ENCODE measurements at regions not wholly inside any gene's neighbourhood (a gene's known extent, or its start where the extent isn't known, plus 50 kb on each side); places are given as distances from the start of the nearest gene placed in this dataset.

DNA sequence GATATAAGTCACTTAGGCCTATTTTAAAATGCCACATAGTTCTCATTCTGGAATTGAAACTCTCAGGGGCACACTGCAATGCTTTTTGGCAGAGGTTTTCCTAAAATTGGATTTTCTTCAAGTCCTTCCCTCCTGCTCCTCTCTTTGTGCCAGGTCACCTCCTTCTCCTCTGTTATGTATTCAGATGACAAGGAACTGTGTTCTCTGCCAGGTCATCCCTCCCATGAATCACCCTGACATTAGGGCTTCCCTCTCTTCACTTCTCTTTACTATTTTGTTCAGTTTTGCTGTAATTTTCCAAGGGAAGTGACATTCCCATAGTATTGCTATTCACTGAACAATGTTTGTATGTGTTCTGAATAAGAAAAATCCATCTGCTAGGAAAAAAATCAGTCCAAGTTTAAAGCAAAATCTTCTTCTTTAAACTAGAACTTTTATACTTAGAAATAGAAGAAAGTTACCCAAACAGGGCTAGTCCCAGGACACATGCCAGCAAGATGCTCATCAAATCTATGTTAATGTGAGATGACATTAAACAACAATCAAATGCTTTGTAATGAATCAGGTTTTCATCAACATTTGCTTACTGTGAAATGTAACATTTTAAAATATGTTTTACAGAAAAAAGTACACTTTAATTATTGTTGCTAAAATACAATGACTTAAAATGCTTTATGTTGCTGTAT lies 461.1 kb downstream of the MMUT start:
- H2BK12ac ChIP-seq (ENCODE audit: insufficient read length, low read depth, low read length): no peak overlapping the region
- H3K79me1 ChIP-seq (ENCODE audit: insufficient read depth, low read depth, low read length, poor library complexity, severe bottlenecking): no peaks in the 10 kb centered on the region
- H3K27ac Mint-ChIP-seq: 0 out of 7 replicates have a peak overlapping the region, but pooled peaks of 1 of the 3 experiments have one; percentile 6
- no peak overlapping the region for H3K56ac ChIP-seq (ENCODE audit: insufficient read length, low read depth, low read length)
- no peak overlapping the region for H2AK5ac ChIP-seq (ENCODE audit: insufficient read length, low read length)
- no peaks in the 10 kb centered on the region for H4K20me1 ChIP-seq (ENCODE audit: control insufficient read depth, insufficient read depth, insufficient read length)
- H2BK5ac ChIP-seq (ENCODE audit: insufficient read length, low read length): no peak overlapping the region
- no peaks in the 10 kb centered on the region for H3K4me1 ChIP-seq (ENCODE audit: insufficient read depth, low read length)
- H3K4me2 ChIP-seq (ENCODE audit: insufficient read depth, insufficient read length, low read length): no peak overlapping the region
- H3K79me2 ChIP-seq (ENCODE audit: insufficient read depth, low read length): no peaks in the 10 kb centered on the region
- H4K8ac ChIP-seq (replicated peaks; ENCODE audit: insufficient read length, low read depth, low read length): no peak overlapping the region
- H2BK20ac ChIP-seq (ENCODE audit: low read depth, low read length, poor library complexity, severe bottlenecking): no peak overlapping the region
- no peak for DNase-seq
- no peak overlapping the region for H3K14ac ChIP-seq (ENCODE audit: insufficient read depth, low read length)
- H4K91ac ChIP-seq (ENCODE audit: insufficient read length, low read depth, low read length): no peak overlapping the region
- no peak overlapping the region for H3T11ph ChIP-seq (ENCODE audit: low read length)
- no peak overlapping the region for H2BK15ac ChIP-seq (ENCODE audit: low read depth, low read length)
- H4K5ac ChIP-seq (ENCODE audit: insufficient read length, low read depth, low read length): no peak overlapping the region
- no peaks in the 10 kb centered on the region; a peak in 1 of 5 replicates for H3K9me3 Mint-ChIP-seq
- H3K9me3 ChIP-seq (ENCODE audit: control insufficient read depth, low read depth, low read length): no peaks in the 10 kb centered on the region
- no peak overlapping the region for H3K18ac ChIP-seq (ENCODE audit: insufficient read length, low read depth, low read length)
- no peaks in the 10 kb centered on the region for H3K23me2 ChIP-seq (ENCODE audit: insufficient read length, low read depth, low read length, poor library complexity, severe bottlenecking)
- H3K27me3 ChIP-seq (ENCODE audit: insufficient read depth, low read length): no peaks in the 10 kb centered on the region
- no peak overlapping the region for H2AFZ ChIP-seq (ENCODE audit: low read length)
- H3K27me3 Mint-ChIP-seq (ENCODE audit: low read depth): no peaks in the 10 kb centered on the region
- no peaks in the 10 kb centered on the region for H3K4me1 Mint-ChIP-seq
- H2BK120ac ChIP-seq (ENCODE audit: low read depth, low read length, poor library complexity, severe bottlenecking): no peak overlapping the region
- no peak overlapping the region for H3K27ac ChIP-seq (ENCODE audit: insufficient read length, low read depth, low read length)
- no peak overlapping the region for H3K4me3 Mint-ChIP-seq
- no peaks in the 10 kb centered on the region; a peak in 1 of 7 replicates for H3K36me3 Mint-ChIP-seq (ENCODE audit: insufficient read depth in 1 of 3, low read depth in 3 of 3)
- no peak overlapping the region for H3K4ac ChIP-seq (ENCODE audit: low read depth, low read length)
- no peak for TF ChIP-seq CTCF (conservative IDR thresholded peaks at IDR 0.05)
- no peak overlapping the region for H3K9ac ChIP-seq (ENCODE audit: extremely low read depth, insufficient read length, low read length)
- no peak overlapping the region for H3K23ac ChIP-seq (ENCODE audit: insufficient read length, low read depth, low read length)

Data from H9 (cell line).